GM12891 (cell line): ENCODE measurements at regions not wholly inside any gene's neighbourhood (a gene's known extent, or its start where the extent isn't known, plus 50 kb on each side); places are given as distances from the start of the nearest gene placed in this dataset.

ENCODE experiments used
- PAX5 ChIP-seq: IDR thresholded peaks from 2 replicates; pipeline ENCODE4 v1.6.1; 2011; ENCODE audit warnings: low read length, moderate library complexity, mild to moderate bottlenecking; ENCODE audit not compliant: insufficient read depth, severe bottlenecking
- POLR2A ChIP-seq: IDR thresholded peaks from 2 replicates; pipeline ENCODE4 v1.6.1; 2011; ENCODE audit warnings: low read depth, low read length, control low read depth
- POU2F2 ChIP-seq: IDR thresholded peaks from 2 replicates; pipeline ENCODE4 v1.6.1; 2011; ENCODE audit warnings: low read depth, mild to moderate bottlenecking, control low read depth, low read length, moderate library complexity
- SPI1 ChIP-seq: IDR thresholded peaks from 2 replicates; pipeline ENCODE4 v1.6.1; 2011; ENCODE audit warnings: low read depth, low read length, control low read depth
- TAF1 ChIP-seq: IDR thresholded peaks from 2 replicates; pipeline ENCODE4 v1.6.1; 2011; ENCODE audit warnings: low read depth, low read length, control low read depth

GRCh38 chr9:80185112-80185738 is 613.5 kb downstream of the TLE4 start:
- TF ChIP-seq POU2F2 = no peak
- no peak for TF ChIP-seq POLR2A
- no peak for TF ChIP-seq TAF1
- no peak for TF ChIP-seq PAX5
- no peak for TF ChIP-seq SPI1
